NCI-H146 treated with DMSO at 0.1 percent for 48 hours (cell line): ENCODE measurements at regions not wholly inside any gene's neighbourhood (a gene's known extent, or its start where the extent isn't known, plus 50 kb on each side); places are given as distances from the start of the nearest gene placed in this dataset.
"Not testable (repeated sequence)": the region's sequence is repeated elsewhere in the genome, so short reads cannot be mapped to it uniquely, and the experiment has no call there.

Source experiments
- DNase-seq: peaks from one replicate; lab custom pipeline; 2025; ENCODE audit not compliant: unreplicated experiment; lab: John Stamatoyannopoulos, UW

DNA sequence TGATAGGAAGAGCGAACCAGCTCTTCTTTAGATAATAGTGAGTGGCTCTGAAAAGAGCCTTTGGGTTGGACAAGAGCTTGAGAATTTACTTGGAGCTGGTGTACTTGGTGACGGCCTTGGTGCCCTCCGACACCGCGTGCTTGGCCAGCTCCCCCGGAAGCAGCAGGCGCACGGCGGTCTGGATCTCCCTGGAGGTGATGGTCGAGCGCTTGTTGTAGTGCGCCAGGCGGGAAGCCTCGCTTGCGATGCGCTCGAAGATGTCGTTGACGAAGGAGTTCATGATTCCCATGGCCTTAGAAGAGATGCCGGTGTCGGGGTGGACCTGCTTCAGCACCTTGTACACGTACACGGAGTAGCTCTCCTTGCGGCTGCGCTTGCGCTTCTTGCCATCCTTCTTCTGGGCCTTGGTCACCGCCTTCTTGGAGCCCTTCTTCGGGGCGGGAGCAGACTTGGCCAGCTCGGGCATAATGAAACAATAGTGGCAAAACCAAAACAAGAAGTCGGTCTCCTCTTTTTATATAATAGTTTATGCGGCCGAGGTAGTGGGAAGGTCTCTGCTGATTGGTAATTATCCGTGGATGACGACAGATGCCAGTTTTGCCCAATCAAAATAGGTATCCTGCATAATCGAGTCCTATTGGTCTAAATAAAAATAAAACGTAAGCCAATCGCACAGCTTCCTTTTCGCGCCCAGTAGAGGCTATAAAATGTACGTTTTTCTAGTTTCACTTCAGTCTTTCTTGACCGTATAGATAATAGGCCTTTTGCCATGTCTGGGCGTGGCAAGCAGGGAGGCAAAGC lies 104.6 kb downstream of the OR2B2 start:
- peak; percentile 91 for DNase-seq

GRCh38 chr6:27806981-27807440 lies 105.2 kb downstream of the OR2B2 start:
- no peak for DNase-seq

DNA sequence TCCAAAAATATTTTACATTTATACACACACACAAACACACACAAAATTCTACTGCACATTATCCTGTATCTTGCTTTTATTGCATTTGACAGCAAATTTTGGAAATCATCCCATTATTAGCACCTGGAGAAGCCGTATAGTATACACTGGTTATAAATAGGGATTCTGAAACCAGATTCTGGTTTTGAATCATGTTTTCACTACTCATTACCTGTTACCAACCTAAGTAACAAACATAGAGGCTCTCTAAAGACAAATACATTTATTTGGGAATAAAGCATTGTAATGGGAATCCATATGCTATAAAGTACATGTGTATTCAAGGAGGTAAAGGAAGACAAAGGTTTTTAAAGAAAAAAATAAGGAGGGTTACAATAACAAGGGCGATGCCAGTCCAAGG lies 106.8 kb downstream of the OR2B2 start:
- DNase-seq, result no peak

DNA sequence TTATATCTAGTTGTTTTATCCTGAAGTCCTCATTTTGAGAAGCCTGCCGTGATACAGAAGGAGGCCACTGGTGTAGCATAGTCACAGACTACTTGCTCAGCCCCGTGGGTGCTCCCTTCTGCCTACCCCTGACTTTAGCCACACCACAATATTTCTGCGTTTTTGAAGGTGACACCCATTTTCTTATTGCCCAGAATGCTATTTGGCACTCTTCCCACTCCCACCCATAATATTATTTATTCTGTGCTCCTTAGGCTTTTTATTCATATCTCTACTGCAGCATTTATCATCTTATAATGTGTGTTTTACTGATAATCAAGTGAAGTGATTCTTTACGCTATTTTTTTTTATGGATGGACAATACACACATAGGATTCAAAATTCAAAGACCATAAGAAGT lies 107.3 kb downstream of the OR2B2 start:
- DNase-seq, result no peak

DNA sequence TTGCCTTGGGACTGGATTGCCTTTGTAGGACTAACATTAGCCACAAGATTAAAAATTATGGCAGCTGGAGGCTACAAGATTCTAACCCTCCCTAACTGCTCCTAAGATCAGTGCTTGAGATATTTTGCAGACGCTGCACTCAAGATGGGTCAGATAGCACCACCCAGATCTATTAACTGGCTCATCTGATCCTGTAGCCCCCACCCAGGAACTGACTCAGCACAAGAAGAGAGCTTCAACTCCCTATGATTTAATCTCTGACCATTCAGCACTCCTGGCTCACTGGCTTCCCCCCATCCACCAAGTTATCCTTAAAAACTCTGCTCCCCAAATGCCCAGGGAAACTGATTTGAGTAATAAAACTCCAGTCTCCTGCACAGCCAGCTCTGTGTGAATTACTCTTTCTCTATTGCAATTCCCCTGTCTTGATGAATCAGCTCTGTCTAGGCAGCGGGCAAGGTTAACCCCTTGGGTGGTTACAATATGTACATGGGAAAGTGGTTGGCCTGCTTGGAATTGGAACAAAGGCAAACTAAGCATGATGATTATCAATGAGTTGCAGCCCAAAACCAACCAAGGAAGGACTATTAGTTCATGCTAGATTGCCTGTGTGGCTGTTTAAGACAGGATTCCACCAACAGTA lies 111.3 kb downstream of the OR2B2 start:
- DNase-seq, result no peak

GRCh38 chr6:27797960-27798359 lies 114.2 kb downstream of the OR2B2 start:
- no peak for DNase-seq

DNA sequence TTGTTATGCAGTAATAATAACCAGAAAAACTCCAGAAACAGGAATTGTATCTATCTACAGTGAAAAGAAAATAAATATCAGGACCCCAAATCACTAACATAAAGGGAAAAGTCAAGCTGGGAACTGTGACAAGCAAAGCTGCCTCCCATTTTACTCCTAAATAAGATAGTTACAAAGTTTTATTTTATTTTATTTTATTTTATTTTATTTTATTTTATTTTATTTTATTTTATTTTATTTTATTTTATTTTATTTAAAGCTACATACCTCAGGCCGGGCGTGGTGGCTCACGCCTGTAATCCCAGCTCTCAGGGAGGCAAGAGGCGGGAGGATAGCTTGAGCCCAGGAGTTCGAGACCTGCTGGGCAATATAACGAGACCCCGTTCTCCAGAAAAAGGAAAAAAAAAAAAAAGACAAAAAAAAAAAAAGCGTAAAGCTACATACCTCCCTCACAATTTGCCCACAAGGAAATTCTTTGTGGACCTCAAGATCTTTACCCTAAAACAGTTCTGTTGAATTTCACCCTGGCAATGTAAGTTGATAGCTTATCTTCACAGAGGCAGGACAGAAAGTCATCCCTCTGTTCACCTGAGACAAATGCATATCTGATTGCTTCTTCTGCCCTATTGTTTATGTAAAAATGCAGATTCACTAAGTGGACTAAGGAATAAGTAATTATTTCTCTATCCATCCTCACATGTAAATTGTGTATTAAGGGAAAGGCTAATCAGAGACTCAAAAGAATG lies 115.3 kb downstream of the OR2B2 start:
- not testable (repeated sequence) for DNase-seq

DNA sequence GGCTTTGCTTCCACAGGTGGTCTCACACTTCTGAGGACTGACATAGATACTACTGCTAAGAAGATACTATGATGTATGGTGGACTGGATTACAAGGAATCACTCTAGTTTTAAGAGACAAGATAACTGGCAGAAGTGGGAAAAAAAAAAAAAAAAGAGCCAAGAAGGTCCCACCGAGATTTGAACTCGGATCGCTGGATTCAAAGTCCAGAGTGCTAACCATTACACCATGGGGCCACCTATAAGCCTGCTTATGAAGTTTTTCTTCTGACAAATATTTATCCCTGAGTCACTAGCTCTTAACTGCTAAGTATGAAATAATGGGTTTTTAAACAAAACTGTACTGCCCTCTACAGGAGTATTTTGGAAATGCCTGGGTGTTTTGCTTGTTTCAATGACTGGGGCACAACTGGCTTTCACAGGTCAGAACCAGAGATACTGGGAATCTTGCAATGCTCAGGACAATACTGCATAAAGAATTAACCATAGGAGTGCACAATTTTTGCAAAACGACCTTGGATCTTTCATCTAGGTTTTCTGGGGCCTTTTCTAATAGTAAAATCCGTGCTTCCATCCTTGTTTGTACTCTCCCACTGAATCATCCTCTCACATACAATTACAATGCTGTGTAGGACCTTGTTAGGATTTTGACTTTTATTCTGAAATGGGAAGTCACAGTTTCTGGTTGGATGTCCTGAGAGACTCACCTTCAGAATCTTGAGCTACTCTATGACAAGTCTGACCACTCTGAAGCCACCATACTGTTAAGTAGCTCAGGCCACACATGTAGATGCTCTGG lies 116.3 kb downstream of the OR2B2 start:
- peak; percentile 92 for DNase-seq

GRCh38 chr6:27791182-27791943 lies 120.8 kb downstream of the OR2B2 start:
- DNase-seq, result peak; percentile 74

GRCh38 chr6:27788376-27788775 lies 123.8 kb downstream of the OR2B2 start:
- DNase-seq, result not testable (repeated sequence)

- DNase-seq, result no peak
Observed at GRCh38 chr6:27786048-27786447, 126.1 kb downstream of the OR2B2 start.

- no peak for DNase-seq
Observed at GRCh38 chr6:27785294-27785693, 126.9 kb downstream of the OR2B2 start.

DNA sequence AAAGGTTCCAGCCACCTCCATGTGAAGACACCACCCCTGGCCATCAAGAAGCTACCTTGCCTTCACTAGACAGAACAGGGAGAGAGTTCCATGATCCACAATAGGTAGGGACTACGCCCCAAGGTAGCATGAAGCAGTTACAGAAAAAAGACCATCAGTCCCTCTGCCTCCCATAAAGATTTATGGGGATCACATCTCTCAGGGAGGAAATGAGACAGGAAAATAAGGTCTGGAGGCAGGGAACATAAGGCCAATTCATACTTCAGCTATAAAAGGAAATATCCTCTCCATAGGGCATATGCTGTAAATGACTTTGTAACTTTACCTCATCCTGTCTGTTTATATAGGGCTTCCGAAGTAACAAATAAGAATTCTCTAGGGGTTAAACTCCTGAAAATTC lies 129.4 kb downstream of the OR2B2 start:
- DNase-seq, result no peak

DNA sequence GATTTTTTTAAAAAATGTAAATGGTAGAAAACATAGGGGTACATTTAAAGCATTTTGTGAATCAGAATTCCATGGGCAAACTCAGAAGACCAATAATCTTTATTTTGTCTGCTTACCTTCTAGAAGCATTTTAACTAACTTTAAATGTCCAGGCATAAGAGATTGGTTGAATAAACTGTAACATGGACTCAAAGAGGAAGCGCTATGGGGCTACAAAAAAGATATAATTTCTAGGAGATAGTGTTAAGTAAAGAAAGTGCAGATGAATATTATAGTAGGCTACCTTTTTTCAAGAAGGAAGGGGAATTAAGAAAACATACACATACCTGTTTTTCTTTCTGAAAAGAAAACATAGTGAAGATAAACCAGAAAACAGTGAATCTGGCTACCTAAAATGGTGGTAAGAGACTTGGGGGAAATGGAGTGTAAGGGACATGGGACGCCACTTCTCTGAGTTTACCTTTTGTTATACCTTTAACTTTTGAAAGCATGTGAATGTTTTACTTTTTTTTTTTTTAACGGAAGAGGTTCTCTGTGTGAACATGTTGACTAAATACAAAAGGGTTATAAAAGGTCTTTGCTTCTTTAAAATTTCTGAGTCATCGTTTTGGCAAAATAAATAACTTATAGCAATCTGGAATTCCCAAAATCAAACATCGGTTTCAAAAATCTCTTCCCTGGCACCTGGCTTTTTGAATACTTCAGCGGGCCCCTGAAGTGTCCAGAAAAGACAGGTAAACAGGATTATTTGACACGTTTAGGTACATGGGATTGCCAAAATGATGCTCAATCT lies 133.4 kb downstream of the OR2B2 start:
- DNase-seq, result no peak

GRCh38 chr6:27777614-27778355 lies 134.4 kb downstream of the OR2B2 start:
- peak; percentile 12 for DNase-seq

GRCh38 chr6:27777126-27777525 lies 135.1 kb downstream of the OR2B2 start:
- no peak for DNase-seq

DNA sequence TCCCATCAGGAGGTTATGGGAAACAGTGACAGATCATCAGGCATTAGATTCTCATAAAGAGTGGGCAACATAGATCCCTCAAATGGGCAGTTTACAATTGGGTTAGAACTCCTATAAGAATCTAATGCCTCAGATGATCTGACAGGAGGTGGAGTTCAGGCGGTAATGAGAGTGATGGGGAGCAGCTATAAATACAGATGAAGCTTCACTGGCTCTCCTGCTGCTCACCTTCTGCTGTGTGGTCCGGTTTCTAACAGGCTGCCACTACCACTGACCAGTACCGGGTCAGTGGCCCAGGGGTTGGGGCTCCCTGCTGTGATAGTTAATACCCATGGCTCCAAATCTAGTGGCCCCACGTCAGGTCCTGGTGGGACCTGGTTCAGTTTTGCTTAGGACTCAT lies 135.7 kb downstream of the OR2B2 start:
- DNase-seq, result no peak

DNA sequence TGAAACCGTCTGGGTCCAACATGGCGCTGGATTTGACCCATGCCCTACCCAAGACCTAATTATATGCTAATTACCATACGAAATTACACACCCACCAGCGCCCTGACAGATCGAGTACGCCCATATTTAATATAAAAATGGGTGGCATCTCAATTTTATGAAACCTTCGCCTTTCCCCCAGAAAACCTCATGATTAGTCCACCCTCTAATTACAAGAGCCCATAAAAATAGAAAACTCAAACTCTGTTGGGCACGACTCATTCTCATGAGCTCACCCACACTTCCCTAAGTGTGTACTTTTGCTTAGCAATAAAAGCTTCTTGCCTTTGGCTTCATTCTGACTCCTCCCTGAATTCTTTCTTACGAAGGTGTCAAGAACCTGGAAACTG lies 136.4 kb downstream of the OR2B2 start:
- DNase-seq, result no peak
